ENCODE measurements at regions not wholly inside any gene's neighbourhood (a gene's known extent, or its start where the extent isn't known, plus 50 kb on each side); places are given as distances from the start of the nearest gene placed in this dataset.

DNA sequence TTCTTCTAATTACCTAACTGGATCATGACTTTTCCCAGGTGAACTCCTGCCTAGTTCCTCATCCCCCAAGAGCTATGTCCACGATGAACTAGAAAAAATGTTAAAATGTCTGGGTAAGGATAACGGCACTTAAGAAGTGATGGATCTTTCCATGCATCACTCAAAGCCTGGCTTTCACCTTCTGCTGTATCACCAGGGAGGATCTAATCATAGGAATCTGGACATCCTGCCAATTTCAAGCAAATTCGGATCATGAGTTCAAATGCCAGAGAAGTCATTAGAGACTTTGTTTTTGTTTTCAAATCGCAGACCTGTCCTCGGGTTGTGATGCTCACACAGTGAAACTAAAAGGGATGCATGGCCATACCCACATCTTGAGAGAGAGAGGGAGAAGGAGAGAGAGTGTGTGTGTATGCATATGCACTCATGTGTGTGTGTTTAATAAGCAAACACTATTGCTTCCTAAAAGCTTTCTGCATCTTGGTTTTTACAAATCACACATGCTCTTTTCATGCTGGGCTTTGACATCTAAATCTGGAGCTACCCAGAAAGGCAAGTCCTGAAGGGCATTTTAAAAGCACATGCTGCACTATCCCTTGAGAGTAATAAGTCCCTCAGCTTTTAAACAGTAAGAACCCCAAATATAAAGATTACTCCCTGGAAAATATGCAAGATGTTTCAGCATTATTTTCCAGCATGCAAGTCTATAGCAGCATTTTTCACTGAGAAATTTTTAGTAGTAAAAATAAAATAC lies 524.6 kb upstream of the NOX3 start:
- TF ChIP-seq EZH2 (IDR thresholded peaks at IDR 0.05) = no peak
- no peak for TF ChIP-seq ZNF274 (IDR thresholded peaks at IDR 0.05; ENCODE audit: low read depth, low read length)
- TF ChIP-seq RAD21 (IDR thresholded peaks at IDR 0.05; ENCODE audit: low read depth) = no peak
- no peak for TF ChIP-seq ELF1 (IDR thresholded peaks at IDR 0.05; ENCODE audit: borderline replicate concordance, low read depth)
- no peak for TF ChIP-seq CEBPB (IDR thresholded peaks at IDR 0.05; ENCODE audit: low read depth)
- no peak for TF ChIP-seq POLR2AphosphoS5 (IDR thresholded peaks at IDR 0.05; ENCODE audit: low read depth, low read length)
- no peak for TF ChIP-seq TCF7L2 (IDR thresholded peaks at IDR 0.05; ENCODE audit: borderline replicate concordance, extremely low read depth, insufficient read depth, insufficient read length)
- TF ChIP-seq ZBTB33 (IDR thresholded peaks at IDR 0.05; ENCODE audit: extremely low read depth, insufficient replicate concordance, low read length) = no peak
- TF ChIP-seq FOSL1 (IDR thresholded peaks at IDR 0.05; ENCODE audit: low read depth) = no peak
- TF ChIP-seq CBX3 (IDR thresholded peaks at IDR 0.05; ENCODE audit: low read depth) = no peak
- no peak for TF ChIP-seq REST (IDR thresholded peaks at IDR 0.05; ENCODE audit: low read depth)
- H3K27ac ChIP-seq (ENCODE audit: low read depth, low read length) = no peak overlapping the region
- DNase-seq (ENCODE audit: low read depth, low spot score) (no peak), ATAC-seq (no peak)
- no peak overlapping the region for H3K4me2 ChIP-seq (ENCODE audit: low read length)
- no peak overlapping the region for H3K9ac ChIP-seq (ENCODE audit: low read length)
- intact Hi-C loops (cut with micrococcal nuclease) = no loop called here
- POLR2A ChIA-PET = no interaction called here
- H3K36me3 ChIP-seq (ENCODE audit: control insufficient read depth in 1 of 2, insufficient read depth in 2 of 2, low read length in 2 of 2) = no peaks in the 10 kb centered on the region
- no peak overlapping the region for H3K4me3 ChIP-seq (replicated peaks in 1 of 2; ENCODE audit: low read depth in 1 of 2, low read length in 2 of 2)
- H3K4me1 ChIP-seq (ENCODE audit: control insufficient read depth in 1 of 2, insufficient read depth in 2 of 2, low read length in 2 of 2) = no peaks in the 10 kb centered on the region
- H3K27me3 ChIP-seq (ENCODE audit: insufficient read depth, low read length) = no peaks in the 10 kb centered on the region
- no peaks in the 10 kb centered on the region for H3K9me3 ChIP-seq (ENCODE audit: control insufficient read depth in 1 of 2, insufficient read depth in 1 of 2, low read depth in 1 of 2, low read length in 2 of 2)
- no peaks in the 10 kb centered on the region for H4K20me1 ChIP-seq (ENCODE audit: insufficient read depth)
- CTCF ChIA-PET = no interaction called here
- no TSS peak for BruUV-seq (replicated peaks)
- no peaks in the 10 kb centered on the region for H3K79me2 ChIP-seq (ENCODE audit: insufficient read depth, low read length)
- no peaks in the 10 kb centered on the region for H3K9me2 ChIP-seq (ENCODE audit: insufficient read depth)
- RAD21 ChIA-PET (ENCODE audit: low non-redundant PET in 1 of 2, low total read pairs in 2 of 2, uncharacterized antibody in 2 of 2, unreplicated experiment in 2 of 2) = no interaction called here
- H2AFZ ChIP-seq (ENCODE audit: low read depth, low read length, poor library complexity, severe bottlenecking) = no peak overlapping the region
